ENCODE measurements at regions not wholly inside any gene's neighbourhood (a gene's known extent, or its start where the extent isn't known, plus 50 kb on each side); places are given as distances from the start of the nearest gene placed in this dataset.

- H3K9me2 ChIP-seq (ENCODE audit: insufficient read depth), result no peaks in the 10 kb centered on the region
- H4K20me1 ChIP-seq (ENCODE audit: insufficient read depth), result no peaks in the 10 kb centered on the region
- intact Hi-C loops (cut with micrococcal nuclease), result no loop called here
- H3K4me1 ChIP-seq (ENCODE audit: control insufficient read depth in 1 of 2, insufficient read depth in 2 of 2, low read length in 2 of 2), result no peaks in the 10 kb centered on the region
- H3K4me3 ChIP-seq (replicated peaks in 1 of 2; ENCODE audit: low read depth in 1 of 2, low read length in 2 of 2), result no peak overlapping the region
- no peak overlapping the region for H3K9ac ChIP-seq (ENCODE audit: low read length)
- ATAC-seq (no peak), DNase-seq (ENCODE audit: low read depth, low spot score) (no peak)
- BruUV-seq (replicated peaks), result no TSS peak
- no peaks in the 10 kb centered on the region for H3K79me2 ChIP-seq (ENCODE audit: insufficient read depth, low read length)
- H3K27me3 ChIP-seq (ENCODE audit: insufficient read depth, low read length), result no peaks in the 10 kb centered on the region
- ChIA-PET RAD21 (ENCODE audit: low non-redundant PET in 1 of 2, low total read pairs in 2 of 2, uncharacterized antibody in 2 of 2, unreplicated experiment in 2 of 2) (no interaction called here), CTCF (no interaction called here), POLR2A (no interaction called here)
- no peaks in the 10 kb centered on the region for H3K9me3 ChIP-seq (ENCODE audit: control insufficient read depth in 1 of 2, insufficient read depth in 1 of 2, low read depth in 1 of 2, low read length in 2 of 2)
- TF ChIP-seq CTCF (IDR thresholded peaks at IDR 0.05 in 2 of 3, conservative IDR thresholded peaks at IDR 0.05 in 1 of 3; ENCODE audit: borderline replicate concordance in 1 of 3, insufficient read depth in 1 of 3, low read depth in 2 of 3, low read length in 2 of 3), result no peak
- TF ChIP-seq ZBTB33 (IDR thresholded peaks at IDR 0.05; ENCODE audit: extremely low read depth, insufficient replicate concordance, low read length), result no peak
- no peak for TF ChIP-seq CEBPB (IDR thresholded peaks at IDR 0.05; ENCODE audit: low read depth)
- TF ChIP-seq EZH2 (IDR thresholded peaks at IDR 0.05), result no peak
- TF ChIP-seq TCF7L2 (IDR thresholded peaks at IDR 0.05; ENCODE audit: borderline replicate concordance, extremely low read depth, insufficient read depth, insufficient read length), result no peak
- no peak for TF ChIP-seq ATF3 (IDR thresholded peaks at IDR 0.05)
- no peaks in the 10 kb centered on the region for H3K36me3 ChIP-seq (ENCODE audit: control insufficient read depth in 1 of 2, insufficient read depth in 2 of 2, low read length in 2 of 2)
- H2AFZ ChIP-seq (ENCODE audit: low read depth, low read length, poor library complexity, severe bottlenecking), result no peak overlapping the region
- H3K4me2 ChIP-seq (ENCODE audit: low read length), result no peak overlapping the region
- H3K27ac ChIP-seq (ENCODE audit: low read depth, low read length), result no peak overlapping the region
Measured at GRCh38 chr2:144607099-144607498, 87.2 kb upstream of the ZEB2 start.
